ENCODE measurements at regions not wholly inside any gene's neighbourhood (a gene's known extent, or its start where the extent isn't known, plus 50 kb on each side); places are given as distances from the start of the nearest gene placed in this dataset.

DNA sequence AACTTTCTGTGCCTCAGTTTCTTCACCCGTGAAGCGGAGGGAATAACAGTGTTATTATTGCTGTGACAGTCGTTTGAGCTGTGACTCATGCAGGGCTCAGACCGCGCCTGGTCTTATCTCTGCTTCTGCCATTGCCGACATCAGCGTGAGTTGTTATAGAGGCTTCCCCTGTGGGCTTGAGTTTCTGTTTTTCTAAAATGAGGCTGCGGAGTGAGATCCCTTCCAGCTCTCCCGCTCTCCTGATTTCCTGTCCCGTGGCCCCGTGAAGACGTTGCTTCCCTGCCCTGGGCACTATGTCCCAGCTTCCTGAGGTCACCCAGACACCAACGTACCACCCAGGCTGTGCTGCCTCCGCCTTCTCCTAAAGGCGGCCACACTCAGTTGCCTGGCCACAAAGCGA is 278.5 kb downstream of the BMP7 start:
- TF ChIP-seq, protein P1, sequence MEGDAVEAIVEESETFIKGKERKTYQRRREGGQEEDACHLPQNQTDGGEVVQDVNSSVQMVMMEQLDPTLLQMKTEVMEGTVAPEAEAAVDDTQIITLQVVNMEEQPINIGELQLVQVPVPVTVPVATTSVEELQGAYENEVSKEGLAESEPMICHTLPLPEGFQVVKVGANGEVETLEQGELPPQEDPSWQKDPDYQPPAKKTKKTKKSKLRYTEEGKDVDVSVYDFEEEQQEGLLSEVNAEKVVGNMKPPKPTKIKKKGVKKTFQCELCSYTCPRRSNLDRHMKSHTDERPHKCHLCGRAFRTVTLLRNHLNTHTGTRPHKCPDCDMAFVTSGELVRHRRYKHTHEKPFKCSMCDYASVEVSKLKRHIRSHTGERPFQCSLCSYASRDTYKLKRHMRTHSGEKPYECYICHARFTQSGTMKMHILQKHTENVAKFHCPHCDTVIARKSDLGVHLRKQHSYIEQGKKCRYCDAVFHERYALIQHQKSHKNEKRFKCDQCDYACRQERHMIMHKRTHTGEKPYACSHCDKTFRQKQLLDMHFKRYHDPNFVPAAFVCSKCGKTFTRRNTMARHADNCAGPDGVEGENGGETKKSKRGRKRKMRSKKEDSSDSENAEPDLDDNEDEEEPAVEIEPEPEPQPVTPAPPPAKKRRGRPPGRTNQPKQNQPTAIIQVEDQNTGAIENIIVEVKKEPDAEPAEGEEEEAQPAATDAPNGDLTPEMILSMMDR (IDR thresholded peaks at IDR 0.05; ENCODE audit: low read length), result no peak
- TF ChIP-seq EZH2 (IDR thresholded peaks at IDR 0.05; ENCODE audit: borderline replicate concordance, low read length), result no peak
